CD4-positive, alpha-beta T cell treated with Interleukin-6 at 100 ng/mL for 8 hours (primary cell): ENCODE measurements at regions not wholly inside any gene's neighbourhood (a gene's known extent, or its start where the extent isn't known, plus 50 kb on each side); places are given as distances from the start of the nearest gene placed in this dataset.
"Not testable (repeated sequence)": the region's sequence is repeated elsewhere in the genome, so short reads cannot be mapped to it uniquely, and the experiment has no call there.

Experiments used
- DNase-seq: peaks from one replicate; pipeline ENCODE4 v3.0.0-alpha.2; 2020; ENCODE audit warnings: mixed read lengths, low spot score

GRCh38 chr4:20196476-20196875 is 55.2 kb upstream of the SLIT2 start:
- no peak for DNase-seq

DNA sequence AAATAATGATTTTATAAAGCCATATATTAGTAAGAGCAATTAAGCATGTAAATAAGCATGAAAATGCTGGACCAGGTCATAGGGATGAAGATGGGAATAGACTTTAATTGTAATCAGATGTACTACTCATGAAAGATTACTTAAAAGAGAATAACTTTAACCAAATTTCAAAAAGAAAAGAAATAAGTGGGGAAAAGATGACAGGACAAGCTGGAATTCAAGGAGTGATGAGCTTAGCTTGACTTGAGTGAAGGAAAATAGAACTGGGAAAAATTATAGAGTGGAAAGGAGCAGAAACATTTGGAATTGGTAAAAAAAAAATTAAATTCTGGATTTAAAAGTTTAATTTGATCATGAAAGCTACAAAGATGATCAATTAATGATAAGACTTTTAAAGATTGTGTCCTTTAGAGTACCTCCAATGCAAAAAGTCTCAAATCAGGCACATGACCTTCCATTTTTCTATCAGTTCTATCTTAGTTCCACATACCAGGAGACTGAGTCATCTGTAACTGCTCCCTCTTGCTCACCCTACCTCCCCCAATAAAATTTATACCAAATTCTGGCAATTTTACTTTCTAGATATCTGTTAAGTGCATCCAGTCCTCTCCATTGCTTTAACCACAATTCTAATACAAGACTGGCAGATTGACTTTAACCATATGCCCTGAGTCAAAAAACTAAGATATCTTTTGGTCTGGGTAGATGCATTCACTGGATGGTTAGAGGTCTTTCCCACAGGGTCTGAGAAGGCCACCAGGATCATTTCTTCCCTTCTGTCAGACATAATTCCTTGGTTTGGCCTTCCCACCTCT is 56.4 kb upstream of the SLIT2 start:
- DNase-seq: no peak

GRCh38 chr4:20194123-20195013 is 57.3 kb upstream of the SLIT2 start:
- DNase-seq: no peak

GRCh38 chr4:20193141-20193936 is 58.4 kb upstream of the SLIT2 start:
- DNase-seq: no peak

GRCh38 chr4:20192736-20193135 is 59.0 kb upstream of the SLIT2 start:
- DNase-seq: no peak

DNA sequence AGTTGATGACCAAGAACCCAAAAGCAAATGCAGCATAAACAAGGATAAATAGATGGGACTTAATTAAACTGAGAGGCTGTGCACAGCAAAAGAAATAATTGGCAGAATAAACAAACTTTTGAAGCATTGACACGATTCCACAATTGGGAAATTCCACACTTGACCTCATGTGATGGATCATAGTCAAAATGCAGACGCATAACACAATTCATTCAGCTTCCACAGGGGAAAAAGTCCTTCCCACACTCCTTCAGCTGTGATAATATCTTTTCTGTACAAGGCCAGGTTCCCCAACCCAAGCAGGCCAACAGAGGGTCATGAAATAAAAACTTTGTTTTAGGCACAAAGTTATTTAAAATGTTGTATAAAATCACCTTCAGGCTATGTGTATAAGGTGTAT is 66.6 kb upstream of the SLIT2 start:
- DNase-seq: no peak

- DNase-seq: not testable (repeated sequence)
Observed at GRCh38 chr4:20183131-20183530, 68.6 kb upstream of the SLIT2 start.

DNA sequence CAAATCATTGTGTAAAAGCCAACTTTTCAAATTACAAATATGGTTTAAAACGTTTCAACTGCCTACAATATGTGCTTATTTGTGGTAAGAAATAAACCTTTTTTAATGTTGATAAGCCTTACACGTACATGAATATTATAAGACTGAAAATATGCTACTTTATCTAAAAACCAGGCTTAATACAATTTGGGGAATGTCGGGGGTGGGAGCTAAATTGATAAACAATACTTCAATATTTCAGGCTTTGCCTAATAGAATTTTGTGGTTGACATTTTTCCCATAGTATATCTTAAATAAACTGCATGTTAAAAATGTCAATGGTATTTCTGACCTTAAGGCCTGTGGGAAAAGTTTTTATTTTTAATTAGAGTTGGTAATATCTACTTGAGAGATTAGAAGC is 69.8 kb upstream of the SLIT2 start:
- DNase-seq: no peak

- no peak for DNase-seq
Observed at GRCh38 chr4:20180509-20180908, 71.2 kb upstream of the SLIT2 start.

DNA sequence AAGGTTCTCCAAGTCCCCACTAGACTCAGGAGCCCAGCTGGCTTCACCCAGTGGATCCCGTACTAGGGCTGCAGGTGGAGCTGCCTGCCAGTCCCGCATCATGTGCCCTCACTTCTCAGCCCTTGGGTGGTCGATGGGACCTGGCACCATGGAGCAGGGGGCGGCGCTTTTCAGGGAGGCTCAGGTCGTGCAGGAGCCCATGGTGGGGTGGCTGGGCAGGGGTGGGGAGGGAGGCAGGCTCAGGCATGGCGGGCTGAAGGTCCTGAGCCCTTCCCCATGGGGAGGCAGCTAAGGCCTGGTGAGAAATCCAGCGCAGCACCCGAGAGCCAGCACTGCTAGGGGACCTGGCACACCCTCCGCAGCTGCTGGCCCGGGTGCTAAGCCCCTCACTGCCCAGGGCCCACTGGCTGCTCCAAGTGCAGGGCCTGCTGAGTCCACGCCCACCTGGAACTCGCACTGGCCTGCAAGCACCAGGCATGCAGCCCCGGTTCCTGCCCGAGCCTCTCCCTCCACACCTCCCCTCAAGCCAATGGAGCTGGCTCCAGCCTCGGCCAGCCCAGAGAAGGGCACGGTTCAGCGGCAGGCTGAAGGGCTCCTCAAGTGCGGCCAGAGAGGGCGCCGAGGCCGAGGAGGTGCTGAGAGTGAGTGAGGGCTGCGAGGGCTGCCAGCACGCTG is 72.7 kb upstream of the SLIT2 start:
- no peak for DNase-seq

GRCh38 chr4:20176881-20177280 is 74.8 kb upstream of the SLIT2 start:
- DNase-seq: no peak

GRCh38 chr4:20172070-20172760 is 79.5 kb upstream of the SLIT2 start:
- DNase-seq: no peak

DNA sequence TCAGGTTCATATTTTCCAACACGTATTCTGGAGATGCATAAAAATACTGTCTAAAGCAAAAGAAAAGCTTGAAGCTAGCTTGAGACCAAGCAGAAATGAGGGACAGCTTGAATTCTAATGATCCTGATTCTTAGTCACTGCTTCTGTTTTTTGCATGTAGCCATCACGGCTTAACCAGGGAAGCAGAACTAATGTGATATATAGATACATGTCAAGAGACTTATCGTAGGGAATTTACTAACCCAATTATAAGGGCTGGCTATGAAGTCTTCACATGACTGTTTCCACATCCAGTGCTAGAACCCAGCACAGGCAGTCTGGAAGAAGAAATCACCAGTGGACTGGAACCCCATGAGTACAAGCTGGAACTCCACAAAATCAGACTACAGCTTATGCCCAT is 85.2 kb upstream of the SLIT2 start:
- no peak for DNase-seq

DNA sequence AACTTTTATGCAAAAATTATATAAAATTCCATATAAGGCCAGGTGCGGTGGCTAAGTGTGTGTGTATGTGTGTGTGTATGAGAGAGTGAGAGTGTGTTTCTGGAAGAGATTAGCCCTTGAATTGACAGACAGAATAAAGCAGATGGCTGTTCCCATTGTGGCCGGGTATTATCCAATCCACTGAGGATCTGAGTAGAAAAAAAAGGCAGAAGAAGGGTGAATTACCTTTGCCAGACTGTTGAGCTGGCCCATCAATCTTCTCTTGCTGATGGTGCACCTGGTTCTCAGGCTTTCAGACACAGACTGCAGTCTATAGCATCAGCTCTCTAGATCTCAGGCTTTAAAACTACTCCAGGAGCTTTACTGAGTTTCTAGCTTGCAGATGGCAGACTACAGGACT is 92.2 kb upstream of the SLIT2 start:
- DNase-seq: no peak

- no peak for DNase-seq
Observed at GRCh38 chr4:20158195-20158594, 93.5 kb upstream of the SLIT2 start.

DNA sequence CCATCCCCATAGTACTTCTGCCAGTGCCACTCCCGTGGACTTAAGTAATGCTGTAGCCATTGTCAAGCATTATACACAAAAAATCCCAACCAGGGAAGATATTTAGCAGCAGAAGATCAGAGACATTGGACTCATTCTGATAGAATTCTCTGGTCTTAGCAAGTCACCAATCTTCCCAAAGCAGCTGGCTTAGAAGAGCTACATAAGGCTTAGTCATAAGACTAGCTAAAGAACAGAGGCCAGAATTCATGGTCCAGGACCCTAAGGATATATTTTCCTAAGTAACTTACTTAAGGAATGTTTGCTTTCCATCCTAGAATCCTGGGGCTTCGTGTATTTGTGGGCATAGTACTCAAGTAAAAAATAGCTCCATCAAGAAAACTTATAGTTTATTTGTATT is 100.3 kb upstream of the SLIT2 start:
- no peak for DNase-seq

DNA sequence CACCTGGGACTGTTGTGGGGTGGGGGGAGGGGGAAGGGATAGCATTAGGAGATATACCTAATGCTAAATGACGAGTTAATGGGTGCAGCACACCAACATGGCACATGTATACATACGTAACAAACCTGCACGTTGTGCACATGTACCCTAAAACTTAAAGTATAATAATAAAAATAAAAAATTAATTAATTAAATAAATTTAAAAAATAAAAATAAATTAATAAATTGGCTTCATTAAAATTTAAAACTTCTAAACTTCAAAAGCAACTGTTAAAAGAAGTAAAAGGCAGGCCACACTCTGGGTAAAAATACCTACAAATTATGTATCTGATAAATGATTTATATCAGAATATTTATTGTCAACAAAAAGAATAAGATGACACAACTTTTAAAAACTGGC is 102.6 kb upstream of the SLIT2 start:
- not testable (repeated sequence) for DNase-seq

DNA sequence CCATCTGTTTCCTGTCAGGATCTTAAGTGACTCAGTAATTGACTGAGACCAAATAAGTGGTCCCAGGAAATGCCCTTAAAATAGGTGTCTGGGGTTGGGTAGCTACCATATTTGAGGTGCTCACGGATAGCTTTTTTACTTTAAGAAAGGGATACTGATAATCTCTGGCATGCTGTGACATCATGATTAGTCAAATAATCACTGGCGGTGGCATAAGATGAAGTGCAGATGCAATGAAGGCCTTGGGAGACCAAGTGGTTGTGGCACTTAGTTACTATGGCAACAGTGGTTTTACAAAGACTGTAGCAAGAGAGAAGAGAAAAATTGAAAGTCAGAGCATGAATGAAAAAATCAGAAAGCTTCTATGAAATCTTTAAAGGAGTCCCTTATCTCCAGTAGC is 114.5 kb upstream of the SLIT2 start:
- no peak for DNase-seq

DNA sequence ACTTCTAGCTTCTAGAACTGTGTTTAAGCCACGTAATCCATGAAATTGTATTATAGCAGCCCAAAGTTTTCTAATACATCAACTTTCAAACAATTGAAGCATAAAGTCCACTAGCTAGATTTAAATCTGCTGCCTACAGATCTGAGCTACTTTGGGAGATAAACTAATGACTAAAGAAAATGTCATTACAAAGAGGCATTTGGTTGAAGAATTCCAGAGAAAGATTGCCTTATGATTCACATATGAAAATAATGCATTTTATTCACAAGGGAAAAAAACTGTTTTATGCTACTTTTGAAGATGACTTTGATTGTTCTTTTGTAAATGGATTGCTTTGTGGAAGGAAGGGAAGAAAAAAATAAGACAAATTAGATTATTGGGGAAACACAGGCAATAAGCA is 124.1 kb upstream of the SLIT2 start:
- DNase-seq: no peak

DNA sequence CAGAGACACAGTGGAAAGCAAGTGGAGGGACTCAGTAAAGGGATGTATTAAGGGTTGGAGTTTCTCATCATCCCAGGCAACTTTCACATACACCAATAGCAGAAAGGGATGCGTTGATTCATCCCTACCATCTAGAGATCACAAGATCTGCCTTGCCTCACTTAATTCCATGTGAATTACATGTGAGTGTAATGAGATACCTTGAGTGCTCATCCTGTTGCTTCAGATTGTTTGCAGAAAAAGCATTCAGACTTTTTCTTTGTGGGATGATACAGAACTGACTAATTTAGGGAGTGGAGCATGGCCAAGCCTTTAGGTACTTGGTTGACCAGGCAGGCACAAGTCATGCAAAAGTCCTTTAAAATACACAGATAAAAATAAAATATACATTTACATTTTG is 124.8 kb upstream of the SLIT2 start:
- DNase-seq: no peak

DNA sequence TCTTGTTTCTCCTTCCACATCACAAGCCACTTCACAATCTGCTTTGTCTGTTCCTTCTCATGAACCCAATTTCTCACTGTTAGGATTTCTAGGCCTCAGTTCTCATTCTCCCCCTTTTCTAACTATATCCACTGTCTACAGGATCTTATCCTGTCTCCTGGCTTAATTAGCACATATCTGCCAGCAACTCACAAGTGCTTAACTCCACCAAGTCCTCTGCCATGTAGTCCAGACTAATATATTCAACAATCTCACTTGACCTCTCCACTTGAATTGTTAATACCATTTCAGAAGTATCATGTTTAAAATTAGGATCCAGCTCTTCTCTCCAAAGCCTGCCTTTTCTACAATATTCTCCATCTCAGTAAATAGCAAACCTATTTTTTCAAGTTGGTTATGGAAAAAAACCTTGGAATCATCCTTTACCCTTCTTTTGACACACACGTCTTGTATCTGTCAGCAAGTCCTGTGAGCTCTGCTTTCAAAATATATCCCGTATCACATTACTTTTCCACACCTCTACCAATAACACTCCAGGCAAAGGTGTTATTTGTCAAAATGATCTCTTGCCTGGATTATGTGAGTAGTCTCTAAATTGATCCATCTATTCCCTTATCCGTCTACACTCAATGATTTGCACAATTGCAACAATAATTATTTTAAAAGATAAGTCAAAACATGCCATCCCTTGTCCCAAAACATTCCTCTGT is 127.2 kb upstream of the SLIT2 start:
- DNase-seq: no peak
